Sigmoid colon (tissue), 4 donors: ENCODE measurements at regions not wholly inside any gene's neighbourhood (a gene's known extent, or its start where the extent isn't known, plus 50 kb on each side); places are given as distances from the start of the nearest gene placed in this dataset.

Source experiments
- CTCF ChIP-seq, 4 experiments: fragments of 450-650 bp in 3 of 4; fragments of 200-600 bp in 1 of 4; IDR thresholded peaks; one replicate each; pipeline ENCODE4 v1.5.1; 2016 to 2019; ENCODE audit warnings: antibody characterized with exemption in 4 of 4, mild to moderate bottlenecking in 3 of 4, moderate library complexity in 2 of 4
- POLR2A ChIP-seq, 2 donors: fragments of 450-650 bp; IDR thresholded peaks; one replicate each; pipeline ENCODE4 v1.6.1; 2016; ENCODE audit warnings: antibody characterized with exemption in 2 of 2, mild to moderate bottlenecking in 2 of 2, moderate library complexity in 2 of 2
- POLR2AphosphoS5 ChIP-seq, 4 donors: sonication (generic); formaldehyde crosslinking; IDR thresholded peaks; one replicate each; pipeline ENCODE4 v1.6.1; 2017; ENCODE audit warnings: antibody characterized with exemption in 4 of 4

DNA sequence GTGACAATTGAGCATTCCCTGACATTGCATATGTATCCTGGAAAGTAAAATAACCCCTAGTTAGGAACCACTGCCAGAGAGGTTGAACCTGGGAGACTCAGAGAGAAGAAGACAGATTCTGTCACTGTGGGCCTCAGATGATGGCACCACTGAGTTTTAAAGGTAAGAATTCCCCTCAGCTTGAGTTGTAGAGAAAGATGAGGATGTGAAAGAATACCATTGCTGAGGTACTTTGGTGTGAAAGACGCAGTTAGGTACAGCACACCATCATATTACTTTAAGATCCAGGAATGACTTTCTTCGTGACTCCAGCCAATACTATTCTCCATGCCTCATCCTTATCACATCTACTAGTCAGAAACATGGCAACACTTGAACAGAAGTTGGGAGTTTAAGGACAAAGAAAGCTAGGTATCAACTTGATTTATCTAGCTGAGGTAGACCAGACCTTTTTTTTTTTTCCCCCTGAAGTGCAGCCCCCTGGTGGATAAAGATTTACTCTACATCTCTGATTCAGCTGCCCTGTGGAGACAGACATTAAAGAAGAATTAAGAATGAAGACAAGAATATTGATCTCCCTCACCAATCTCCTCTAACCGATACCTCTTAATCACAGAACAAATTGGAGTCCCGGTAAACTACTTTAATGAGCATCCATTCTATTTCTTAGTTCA lies 630.5 kb upstream of the FANCL start:
- TF ChIP-seq CTCF (IDR thresholded peaks at IDR 0.05) (no peak), POLR2A (IDR thresholded peaks at IDR 0.05) (no peak), POLR2AphosphoS5 (IDR thresholded peaks at IDR 0.05) (no peak)
